ENCODE measurements at regions not wholly inside any gene's neighbourhood (a gene's known extent, or its start where the extent isn't known, plus 50 kb on each side); places are given as distances from the start of the nearest gene placed in this dataset. TPM values are rescaled to one million over a fixed set of nuclear protein-coding genes. Genes with fewer than 3 reads are reported as not detected.
A peak's percentile ranks its signal among the peaks of the same experiment; 100 is the strongest.

GRCh38 chr16:65185241-65185778, 63.4 kb upstream of the CDH11 start:
- no peaks in the 10 kb centered on the region for H3K27me3 ChIP-seq
- H3K4me3 ChIP-seq, result no peak overlapping the region
- TF ChIP-seq CTCF (IDR thresholded peaks at IDR 0.05) (no peak), POLR2A (IDR thresholded peaks at IDR 0.05) (no peak)
- no peaks in the 10 kb centered on the region for H3K9me3 ChIP-seq
- H3K4me1 ChIP-seq, result no peaks in the 10 kb centered on the region
- intact Hi-C loops (cut with DNase I; ENCODE audit: low total_unique reads), result no loop called here
- DNase-seq, result no peak
- no peak overlapping the region for H3K27ac ChIP-seq
- no peaks in the 10 kb centered on the region for H3K36me3 ChIP-seq

GRCh38 chr16:65181071-65181561, 59.3 kb upstream of the CDH11 start:
- intact Hi-C loops (cut with DNase I; ENCODE audit: low total_unique reads), result no loop called here
- peak overlapping the region in 1 of 2 donors; percentile 27 for H3K27ac ChIP-seq
- no peak for DNase-seq

GRCh38 chr16:65178151-65178550, 56.3 kb upstream of the CDH11 start:
- no peak overlapping the region for H3K27ac ChIP-seq
- H3K4me1 ChIP-seq, result peaks cover 0 to 4% of the 10 kb centered on the region in 2 donors
- intact Hi-C loops (cut with DNase I; ENCODE audit: low total_unique reads), result no loop called here

More at GRCh38 chr16:65181071-65181561, 59.3 kb upstream of the CDH11 start:
- H3K4me3 ChIP-seq, result no peak overlapping the region
- peaks cover 0 to 4% of the 10 kb centered on the region in 2 donors for H3K4me1 ChIP-seq
- H3K27me3 ChIP-seq, result no peaks in the 10 kb centered on the region
- H3K36me3 ChIP-seq, result no peaks in the 10 kb centered on the region
- no peak for TF ChIP-seq CTCF (IDR thresholded peaks at IDR 0.05)
- no peak for TF ChIP-seq POLR2A (IDR thresholded peaks at IDR 0.05)
- H3K9me3 ChIP-seq, result no peaks in the 10 kb centered on the region

GRCh38 chr16:65176603-65177002, 54.7 kb upstream of the CDH11 start:
- H3K27ac ChIP-seq, result peak overlapping the region; percentile 34 to 49
- DNase-seq, result peak; percentile 24 to 60
- no peaks in the 10 kb centered on the region for H3K27me3 ChIP-seq
- TF ChIP-seq POLR2A (IDR thresholded peaks at IDR 0.05), result no peak
- H3K4me1 ChIP-seq, result peaks cover 0 to 4% of the 10 kb centered on the region in 2 donors
- no peak overlapping the region for H3K4me3 ChIP-seq
- H3K36me3 ChIP-seq, result no peaks in the 10 kb centered on the region
- intact Hi-C loops (cut with DNase I; ENCODE audit: low total_unique reads), result no loop called here
- no peaks in the 10 kb centered on the region for H3K9me3 ChIP-seq

More at GRCh38 chr16:65178151-65178550, 56.3 kb upstream of the CDH11 start:
- TF ChIP-seq CTCF (IDR thresholded peaks at IDR 0.05), result no peak
- no peak for DNase-seq
- Histone ChIP-seq H3K9me3 (no peaks in the 10 kb centered on the region), H3K4me3 (no peak overlapping the region), H3K27me3 (no peaks in the 10 kb centered on the region), H3K36me3 (no peaks in the 10 kb centered on the region)

- H3K9me3 ChIP-seq, result no peaks in the 10 kb centered on the region
- intact Hi-C loops (cut with DNase I; ENCODE audit: low total_unique reads), result no loop called here
- H3K4me3 ChIP-seq, result no peak overlapping the region
- peaks cover 0 to 4% of the 10 kb centered on the region in 2 donors for H3K4me1 ChIP-seq
- H3K36me3 ChIP-seq, result no peaks in the 10 kb centered on the region
- TF ChIP-seq POLR2A (IDR thresholded peaks at IDR 0.05) (no peak), CTCF (IDR thresholded peaks at IDR 0.05) (no peak)
- H3K27ac ChIP-seq, result no peak overlapping the region
- no peaks in the 10 kb centered on the region for H3K27me3 ChIP-seq
- no peak for DNase-seq
These were observed 50.5 kb upstream of the CDH11 start for GRCh38 chr16:65172356-65172755.

Small RNA genes in the stretch of these regions (small RNA-seq; reads per million reads assigned to genes)
- gene AC025281.1 (not detected), gene RNA5SP428 (not detected)

Data from uterus (tissue), 3 donors.